H1 (cell line): ENCODE measurements at regions not wholly inside any gene's neighbourhood (a gene's known extent, or its start where the extent isn't known, plus 50 kb on each side); places are given as distances from the start of the nearest gene placed in this dataset.
"Not testable (repeated sequence)": the region's sequence is repeated elsewhere in the genome, so short reads cannot be mapped to it uniquely, and the experiment has no call there.

Source experiments
- CTCF ChIA-PET: fragments of 300-600 bp; sonication (Branson Sonifier 250); formaldehyde crosslinking; loops from one replicate; lab custom pipeline; 2021; ENCODE audit not compliant: partially characterized antibody; lab: Charles Lee
- POLR2A ChIA-PET: fragments of 300-600 bp; sonication (Branson Sonifier 250); formaldehyde crosslinking; loops from one replicate; lab custom pipeline; 2021; ENCODE audit warnings: inconsistent platforms; ENCODE audit not compliant: partially characterized antibody; lab: Charles Lee
- DNase-seq, 2 experiments: peaks; one replicate each; pipeline versions ENCODE4 v3.0.0 to v3.0.0-alpha.2; 2010 to 2022; ENCODE audit warnings: low spot score in 2 of 2, low read depth in 1 of 2, mixed read lengths in 1 of 2
- FAIRE-seq: peaks from 2 replicates; lab custom pipeline; 2011; peaks lifted over from hg19 to GRCh38; lab: Jason Lieb, UNC
- H2AFZ ChIP-seq: 2 replicates; pipeline ENCODE4 v1.8.1; 2012; ENCODE audit warnings: low read length, inconsistent platforms
- H2AK5ac ChIP-seq: 2 replicates; pipeline ENCODE4 v1.6.1; 2013; ENCODE audit warnings: low read depth, low read length
- H2BK120ac ChIP-seq: replicated peaks from 2 replicates; pipeline ENCODE3; 2013; ENCODE audit warnings: low read depth, low read length, inconsistent platforms
- H2BK12ac ChIP-seq: 2 replicates; pipeline ENCODE4 v1.6.1; 2013; ENCODE audit warnings: low read depth, low read length
- H2BK15ac ChIP-seq: 2 replicates; pipeline ENCODE4 v1.6.1; 2013; ENCODE audit warnings: low read length
- H2BK20ac ChIP-seq: 2 replicates; pipeline ENCODE4 v1.6.1; 2013; ENCODE audit warnings: low read length
- H2BK5ac ChIP-seq: 2 replicates; pipeline ENCODE4 v1.6.1; 2013; ENCODE audit warnings: low read depth, low read length
- H3K14ac ChIP-seq: 2 replicates; pipeline ENCODE4 v1.6.1; 2013; ENCODE audit warnings: inconsistent platforms; ENCODE audit not compliant: insufficient read length
- H3K18ac ChIP-seq: 2 replicates; pipeline ENCODE4 v1.6.1; 2013; ENCODE audit warnings: low read length; ENCODE audit errors: extremely low read depth
- H3K23ac ChIP-seq: 2 replicates; pipeline ENCODE4 v1.6.1; 2013; ENCODE audit warnings: inconsistent platforms; ENCODE audit not compliant: insufficient read length
- H3K23me2 ChIP-seq: 2 replicates; pipeline ENCODE4 v1.6.1; 2013; ENCODE audit warnings: low read depth, low read length
- H3K27ac ChIP-seq: 2 replicates; pipeline ENCODE4 v1.6.1; 2011; ENCODE audit warnings: low read depth, low read length, inconsistent platforms
- H3K27me3 ChIP-seq, 4 experiments: replicated peaks in 1 of 4; 1 replicate in 1 of 4; 2 replicates in 3 of 4; pipeline versions ENCODE4 v1.6.1 to v1.8.1; 2011 to 2013; ENCODE audit warnings: low read length in 3 of 4, mild to moderate bottlenecking in 3 of 4, inconsistent platforms in 2 of 4, mixed read lengths in 2 of 4, moderate library complexity in 1 of 4; ENCODE audit not compliant: control insufficient read depth in 3 of 4, insufficient read depth in 3 of 4; ENCODE audit errors: extremely low read depth in 1 of 4
- H3K36me3 ChIP-seq, 4 experiments: 2 replicates each; pipeline versions ENCODE4 v1.6.1 to v1.8.1; 2011 to 2013; ENCODE audit warnings: mild to moderate bottlenecking in 4 of 4, low read length in 3 of 4, moderate library complexity in 2 of 4, control low read depth in 1 of 4, inconsistent platforms in 1 of 4; ENCODE audit not compliant: insufficient read depth in 4 of 4, control insufficient read depth in 2 of 4
- H3K4ac ChIP-seq: replicated peaks from 2 replicates; pipeline ENCODE3; 2013; ENCODE audit warnings: low read length, low read depth, mixed read lengths, inconsistent platforms; ENCODE audit not compliant: insufficient read length
- H3K4me1 ChIP-seq, 4 experiments: replicated peaks in 1 of 4; 1 replicate in 1 of 4; 2 replicates in 3 of 4; pipeline versions ENCODE4 v1.6.1 to v1.8.1; 2011 to 2013; ENCODE audit warnings: low read length in 3 of 4, inconsistent platforms in 2 of 4, mixed read lengths in 1 of 4; ENCODE audit not compliant: insufficient read depth in 4 of 4, control insufficient read depth in 3 of 4
- H3K4me2 ChIP-seq, 2 experiments: 2 replicates each; pipeline versions ENCODE4 v1.6.1 to v1.8.1; 2011 to 2013; ENCODE audit warnings: low read depth in 2 of 2, low read length in 2 of 2, control low read depth in 1 of 2, inconsistent platforms in 1 of 2, mild to moderate bottlenecking in 1 of 2; ENCODE audit not compliant: insufficient read depth in 1 of 2
- H3K4me3 ChIP-seq, 4 experiments: fragments of 200-600, 300-600 bp in 1 of 4; sonication (generic), shearing (Covaris generic), sonication (Bioruptor Twin) in 1 of 4; 2 replicates each; pipeline versions ENCODE4 v1.5.1 to v1.8.1; 2011 to 2016; ENCODE audit warnings: low read length in 4 of 4, low read depth in 3 of 4, control low read depth in 2 of 4, inconsistent platforms in 2 of 4, mild to moderate bottlenecking in 2 of 4, mixed read lengths in 1 of 4, moderate library complexity in 1 of 4; ENCODE audit not compliant: insufficient read depth in 2 of 4; ENCODE audit errors: extremely low read depth in 1 of 4
- H3K56ac ChIP-seq: replicated peaks from 2 replicates; pipeline ENCODE3; 2013; ENCODE audit warnings: low read depth, mild to moderate bottlenecking, mixed read lengths, low read length, inconsistent platforms; ENCODE audit not compliant: insufficient read length
- H3K79me1 ChIP-seq: 2 replicates; pipeline ENCODE4 v1.6.1; 2013; ENCODE audit warnings: low read depth, low read length, control low read depth
- H3K79me2 ChIP-seq, 2 experiments: 2 replicates each; pipeline versions ENCODE4 v1.6.1 to v1.8.1; 2012 to 2013; ENCODE audit warnings: low read length in 2 of 2, mild to moderate bottlenecking in 2 of 2, inconsistent platforms in 1 of 2; ENCODE audit not compliant: insufficient read depth in 2 of 2, control insufficient read depth in 1 of 2
- H3K9ac ChIP-seq, 4 experiments: replicated peaks in 1 of 4; 1 replicate in 1 of 4; 2 replicates in 3 of 4; pipeline versions ENCODE4 v1.6.1 to v1.8.1; 2011 to 2013; ENCODE audit warnings: low read depth in 3 of 4, low read length in 3 of 4, control low read depth in 2 of 4, mild to moderate bottlenecking in 2 of 4, moderate library complexity in 2 of 4, inconsistent platforms in 1 of 4; ENCODE audit errors: extremely low read depth in 1 of 4
- H3K9me3 ChIP-seq, 2 experiments: 2 replicates each; pipeline versions ENCODE4 v1.6.1 to v1.8.1; 2012 to 2013; ENCODE audit warnings: mild to moderate bottlenecking in 2 of 2, moderate library complexity in 2 of 2, control low read depth in 1 of 2, inconsistent platforms in 1 of 2, low read depth in 1 of 2, low read length in 1 of 2, mixed read lengths in 1 of 2; ENCODE audit not compliant: insufficient read depth in 2 of 2
- H4K20me1 ChIP-seq, 2 experiments: replicated peaks in 1 of 2; 2 replicates each; pipeline versions ENCODE3 to v1.8.1; 2011 to 2013; ENCODE audit warnings: inconsistent platforms in 2 of 2, low read length in 2 of 2, mild to moderate bottlenecking in 1 of 2; ENCODE audit not compliant: insufficient read depth in 2 of 2, control insufficient read depth in 1 of 2
- H4K5ac ChIP-seq: 2 replicates; pipeline ENCODE4 v1.6.1; 2013; ENCODE audit warnings: low read length, low read depth, mixed read lengths, inconsistent platforms; ENCODE audit not compliant: insufficient read length
- H4K8ac ChIP-seq: 2 replicates; pipeline ENCODE4 v1.8.0; 2013; ENCODE audit warnings: mild to moderate bottlenecking, moderate library complexity, low read length, inconsistent platforms; ENCODE audit not compliant: insufficient read depth; ENCODE audit errors: extremely low read depth
- H4K91ac ChIP-seq: replicated peaks from 2 replicates; pipeline ENCODE3; 2013; ENCODE audit warnings: low read length, mixed read lengths, inconsistent platforms; ENCODE audit not compliant: insufficient read length
- WGBS, 2 experiments: shearing (Covaris generic) in 1 of 2; methylation state at CpG; one replicate each; pipeline versions ENCODE4 v1.1.6 to v1.1.7; 2013 to 2015; ENCODE audit warnings: low lambda C conversion rate in 2 of 2, mixed read lengths in 2 of 2, inconsistent platforms in 1 of 2, low coverage in 1 of 2, missing lambda C conversion rate in 1 of 2; ENCODE audit not compliant: insufficient replicate concordance in 2 of 2, insufficient coverage in 1 of 2, insufficient read length in 1 of 2; ENCODE audit errors: extremely low coverage in 1 of 2, missing lambda C conversion rate in 1 of 2; 5-methylcytosine and 5-hydroxymethylcytosine counted together

DNA sequence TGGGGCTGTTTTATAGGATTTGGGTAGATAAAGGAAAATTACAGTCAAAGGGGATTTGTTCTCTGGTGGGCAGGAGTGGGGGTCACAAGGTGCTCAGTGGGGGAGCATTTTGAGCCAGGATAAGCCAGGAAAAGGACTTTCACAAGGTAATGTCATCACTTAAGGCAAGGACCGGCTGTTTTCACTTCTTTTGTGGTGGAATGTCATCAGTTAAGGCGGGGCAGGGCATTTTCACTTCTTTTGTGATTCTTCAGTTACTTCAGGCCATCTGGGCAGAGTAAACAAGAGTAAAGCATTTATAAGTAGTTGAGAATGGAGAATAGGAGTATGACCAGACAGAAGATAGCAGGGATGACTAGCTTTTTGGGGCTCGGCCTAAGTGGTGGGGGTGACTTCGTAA lies 562.9 kb downstream of the RIT2 start:
- H2BK5ac ChIP-seq, H2AFZ ChIP-seq, H3K4me1 ChIP-seq, H3K14ac ChIP-seq, H3K56ac ChIP-seq, H3K9ac ChIP-seq, POLR2A ChIA-PET, CTCF ChIA-PET, H3K9me3 ChIP-seq, H4K91ac ChIP-seq, H3K79me1 ChIP-seq, H2AK5ac ChIP-seq, H2BK120ac ChIP-seq, H4K5ac ChIP-seq, H3K79me2 ChIP-seq, H3K36me3 ChIP-seq, H3K27me3 ChIP-seq, H3K23ac ChIP-seq, H3K4me2 ChIP-seq, H4K8ac ChIP-seq, H3K4ac ChIP-seq, H2BK15ac ChIP-seq, DNase-seq, H4K20me1 ChIP-seq, H2BK12ac ChIP-seq, H3K27ac ChIP-seq, H3K18ac ChIP-seq, H3K4me3 ChIP-seq, H2BK20ac ChIP-seq, H3K23me2 ChIP-seq, FAIRE-seq: not testable (repeated sequence)
- WGBS, 2 experiments: 64% methylated on average over 4 of the region's 4 CpGs; no CpG with 5 or more reads in 1 of the 2 experiments
